ENCODE measurements at regions not wholly inside any gene's neighbourhood (a gene's known extent, or its start where the extent isn't known, plus 50 kb on each side); places are given as distances from the start of the nearest gene placed in this dataset.
"Not testable (repeated sequence)": the region's sequence is repeated elsewhere in the genome, so short reads cannot be mapped to it uniquely, and the experiment has no call there.

GRCh38 chr9:72471096-72471495 lies 50.3 kb upstream of the TMC1 start:
- DNase-seq (ENCODE audit: low spot score), result no peak

- no peak for DNase-seq (ENCODE audit: low spot score)
Observed at GRCh38 chr9:72467766-72468738, 53.4 kb upstream of the TMC1 start.

- no peak for DNase-seq (ENCODE audit: low spot score)
Observed at GRCh38 chr9:72465593-72465984, 55.8 kb upstream of the TMC1 start.

- no peak for DNase-seq (ENCODE audit: low spot score)
Observed at GRCh38 chr9:72464857-72465592, 56.4 kb upstream of the TMC1 start.

GRCh38 chr9:72462340-72462739 lies 59.1 kb upstream of the TMC1 start:
- DNase-seq (ENCODE audit: low spot score), result no peak

GRCh38 chr9:72460342-72461312 lies 60.8 kb upstream of the TMC1 start:
- no peak for DNase-seq (ENCODE audit: low spot score)

GRCh38 chr9:72459308-72459707 lies 62.1 kb upstream of the TMC1 start:
- no peak for DNase-seq (ENCODE audit: low spot score)

GRCh38 chr9:72458153-72458552 lies 63.3 kb upstream of the TMC1 start:
- DNase-seq (ENCODE audit: low spot score), result no peak

- DNase-seq (ENCODE audit: low spot score), result no peak
Observed at GRCh38 chr9:72457366-72457765, 64.0 kb upstream of the TMC1 start.

GRCh38 chr9:72454871-72455491 lies 66.4 kb upstream of the TMC1 start:
- no peak for DNase-seq (ENCODE audit: low spot score)

GRCh38 chr9:72453797-72454196 lies 67.6 kb upstream of the TMC1 start:
- DNase-seq (ENCODE audit: low spot score), result no peak

GRCh38 chr9:72446241-72446640 lies 75.2 kb upstream of the TMC1 start:
- not testable (repeated sequence) for DNase-seq (ENCODE audit: low spot score)

GRCh38 chr9:72445306-72445995 lies 76.0 kb upstream of the TMC1 start:
- no peak for DNase-seq (ENCODE audit: low spot score)

GRCh38 chr9:72444435-72444834 lies 77.0 kb upstream of the TMC1 start:
- DNase-seq (ENCODE audit: low spot score), result no peak

GRCh38 chr9:72443855-72444254 lies 77.6 kb upstream of the TMC1 start:
- no peak for DNase-seq (ENCODE audit: low spot score)

- no peak for DNase-seq (ENCODE audit: low spot score)
Observed at GRCh38 chr9:72441848-72442607, 77.0 kb upstream of the ZFAND5 start.

GRCh38 chr9:72440992-72441847 lies 76.2 kb upstream of the ZFAND5 start:
- no peak for DNase-seq (ENCODE audit: low spot score)

GRCh38 chr9:72440378-72440777 lies 75.4 kb upstream of the ZFAND5 start:
- DNase-seq (ENCODE audit: low spot score), result peak; percentile 23

- not testable (repeated sequence) for DNase-seq (ENCODE audit: low spot score)
Observed at GRCh38 chr9:72433616-72434267, 68.7 kb upstream of the ZFAND5 start.

Measured in putamen (tissue), 1 donor.